ENCODE measurements at regions not wholly inside any gene's neighbourhood (a gene's known extent, or its start where the extent isn't known, plus 50 kb on each side); places are given as distances from the start of the nearest gene placed in this dataset.

GRCh38 chr12:24617471-24617870 lies 331.4 kb downstream of the BCAT1 start:
- no peak overlapping the region for H3K4me3 ChIP-seq (ENCODE audit: low read depth, low read length)
- TF ChIP-seq CTCF (conservative IDR thresholded peaks at IDR 0.05; ENCODE audit: low read depth, low read length): no peak
- peak; percentile 87 for DNase-seq (ENCODE audit: low read depth)

- DNase-seq (ENCODE audit: low read depth): peak; percentile 91
- H3K4me3 ChIP-seq (ENCODE audit: low read depth, low read length): no peak overlapping the region
- TF ChIP-seq CTCF (conservative IDR thresholded peaks at IDR 0.05; ENCODE audit: low read depth, low read length): no peak
These were observed 332.9 kb downstream of the BCAT1 start for GRCh38 chr12:24615967-24616411.

- TF ChIP-seq CTCF (conservative IDR thresholded peaks at IDR 0.05; ENCODE audit: low read depth, low read length): no peak
- no peak overlapping the region for H3K4me3 ChIP-seq (ENCODE audit: low read depth, low read length)
- DNase-seq (ENCODE audit: low read depth): peak; percentile 30
These were observed 340.1 kb downstream of the BCAT1 start for GRCh38 chr12:24608637-24609285.

- no peak overlapping the region for H3K4me3 ChIP-seq (ENCODE audit: low read depth, low read length)
- no peak for DNase-seq (ENCODE audit: low read depth)
- no peak for TF ChIP-seq CTCF (conservative IDR thresholded peaks at IDR 0.05; ENCODE audit: low read depth, low read length)
These were observed 340.8 kb downstream of the BCAT1 start for GRCh38 chr12:24608108-24608507.

- no peak for TF ChIP-seq CTCF (conservative IDR thresholded peaks at IDR 0.05; ENCODE audit: low read depth, low read length)
- no peak overlapping the region for H3K4me3 ChIP-seq (ENCODE audit: low read depth, low read length)
- no peak for DNase-seq (ENCODE audit: low read depth)
These were observed 343.0 kb downstream of the BCAT1 start for GRCh38 chr12:24605916-24606315.

- no peak overlapping the region for H3K4me3 ChIP-seq (ENCODE audit: low read depth, low read length)
- no peak for DNase-seq (ENCODE audit: low read depth)
- TF ChIP-seq CTCF (conservative IDR thresholded peaks at IDR 0.05; ENCODE audit: low read depth, low read length): no peak
These were observed 343.4 kb downstream of the BCAT1 start for GRCh38 chr12:24605466-24605865.

GRCh38 chr12:24603371-24603770 lies 345.5 kb downstream of the BCAT1 start:
- no peak overlapping the region for H3K4me3 ChIP-seq (ENCODE audit: low read depth, low read length)
- DNase-seq (ENCODE audit: low read depth): no peak
- no peak for TF ChIP-seq CTCF (conservative IDR thresholded peaks at IDR 0.05; ENCODE audit: low read depth, low read length)

Measured in choroid plexus epithelial cell (primary cell).